ENCODE measurements at regions not wholly inside any gene's neighbourhood (a gene's known extent, or its start where the extent isn't known, plus 50 kb on each side); places are given as distances from the start of the nearest gene placed in this dataset.
A peak's percentile ranks its signal among the peaks of the same experiment; 100 is the strongest.

DNA sequence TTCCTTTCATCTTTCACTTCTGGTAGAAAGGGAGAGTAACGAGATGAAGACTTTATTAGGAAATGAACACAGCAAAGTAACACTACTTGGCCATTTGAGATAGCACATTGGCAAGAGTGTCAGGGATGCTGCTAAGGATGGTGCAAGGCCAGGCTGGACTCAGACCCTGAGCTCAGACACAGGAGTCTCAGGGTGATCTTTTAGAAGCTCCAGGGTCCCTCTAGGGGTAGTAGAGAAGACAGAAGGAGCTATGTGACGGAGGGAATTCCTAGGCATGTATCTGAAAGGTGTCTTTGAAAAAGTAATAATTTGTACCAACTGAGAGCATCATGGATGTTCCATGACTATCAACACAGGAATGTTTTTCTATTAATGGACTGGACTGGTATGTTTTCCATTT lies 436.5 kb downstream of the DHX35 start:
- no peak for TF ChIP-seq EZH2phosphoT487 (IDR thresholded peaks at IDR 0.05; ENCODE audit: borderline replicate concordance)
- TF ChIP-seq, protein P1, sequence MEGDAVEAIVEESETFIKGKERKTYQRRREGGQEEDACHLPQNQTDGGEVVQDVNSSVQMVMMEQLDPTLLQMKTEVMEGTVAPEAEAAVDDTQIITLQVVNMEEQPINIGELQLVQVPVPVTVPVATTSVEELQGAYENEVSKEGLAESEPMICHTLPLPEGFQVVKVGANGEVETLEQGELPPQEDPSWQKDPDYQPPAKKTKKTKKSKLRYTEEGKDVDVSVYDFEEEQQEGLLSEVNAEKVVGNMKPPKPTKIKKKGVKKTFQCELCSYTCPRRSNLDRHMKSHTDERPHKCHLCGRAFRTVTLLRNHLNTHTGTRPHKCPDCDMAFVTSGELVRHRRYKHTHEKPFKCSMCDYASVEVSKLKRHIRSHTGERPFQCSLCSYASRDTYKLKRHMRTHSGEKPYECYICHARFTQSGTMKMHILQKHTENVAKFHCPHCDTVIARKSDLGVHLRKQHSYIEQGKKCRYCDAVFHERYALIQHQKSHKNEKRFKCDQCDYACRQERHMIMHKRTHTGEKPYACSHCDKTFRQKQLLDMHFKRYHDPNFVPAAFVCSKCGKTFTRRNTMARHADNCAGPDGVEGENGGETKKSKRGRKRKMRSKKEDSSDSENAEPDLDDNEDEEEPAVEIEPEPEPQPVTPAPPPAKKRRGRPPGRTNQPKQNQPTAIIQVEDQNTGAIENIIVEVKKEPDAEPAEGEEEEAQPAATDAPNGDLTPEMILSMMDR (conservative IDR thresholded peaks at IDR 0.05; ENCODE audit: low read length) = peak; percentile 27; the same call in 1 of the 2 replicates
